ENCODE measurements at regions not wholly inside any gene's neighbourhood (a gene's known extent, or its start where the extent isn't known, plus 50 kb on each side); places are given as distances from the start of the nearest gene placed in this dataset.

DNA sequence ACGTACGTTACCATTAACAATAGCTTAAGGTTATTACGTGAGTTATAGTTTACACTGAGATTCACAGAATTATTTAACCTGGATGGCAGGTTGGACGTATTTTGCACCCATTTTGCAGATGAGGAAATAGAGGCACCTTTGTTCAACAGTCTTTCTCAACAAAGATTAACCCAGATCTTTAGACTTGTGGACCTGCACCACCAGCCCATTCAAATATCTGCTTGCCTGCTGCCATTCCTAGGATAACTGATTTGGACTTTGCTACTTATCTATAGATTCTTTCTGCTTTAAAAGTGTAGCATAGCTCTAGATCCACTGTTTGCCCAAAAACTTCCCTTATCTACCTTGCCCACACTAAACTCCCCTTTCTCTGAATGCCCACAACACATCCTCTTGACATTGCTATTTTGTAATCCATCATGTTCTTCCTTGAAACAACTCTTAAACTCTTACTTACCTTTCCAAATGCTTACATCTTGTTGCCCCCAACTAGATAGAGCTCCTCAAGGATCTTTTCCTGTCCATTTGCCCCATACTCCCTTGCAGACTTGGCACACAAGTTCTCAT lies 56.4 kb upstream of the TNFAIP3 start:
- TF ChIP-seq JUND (IDR thresholded peaks at IDR 0.05): no peak
- TF ChIP-seq, protein P1, sequence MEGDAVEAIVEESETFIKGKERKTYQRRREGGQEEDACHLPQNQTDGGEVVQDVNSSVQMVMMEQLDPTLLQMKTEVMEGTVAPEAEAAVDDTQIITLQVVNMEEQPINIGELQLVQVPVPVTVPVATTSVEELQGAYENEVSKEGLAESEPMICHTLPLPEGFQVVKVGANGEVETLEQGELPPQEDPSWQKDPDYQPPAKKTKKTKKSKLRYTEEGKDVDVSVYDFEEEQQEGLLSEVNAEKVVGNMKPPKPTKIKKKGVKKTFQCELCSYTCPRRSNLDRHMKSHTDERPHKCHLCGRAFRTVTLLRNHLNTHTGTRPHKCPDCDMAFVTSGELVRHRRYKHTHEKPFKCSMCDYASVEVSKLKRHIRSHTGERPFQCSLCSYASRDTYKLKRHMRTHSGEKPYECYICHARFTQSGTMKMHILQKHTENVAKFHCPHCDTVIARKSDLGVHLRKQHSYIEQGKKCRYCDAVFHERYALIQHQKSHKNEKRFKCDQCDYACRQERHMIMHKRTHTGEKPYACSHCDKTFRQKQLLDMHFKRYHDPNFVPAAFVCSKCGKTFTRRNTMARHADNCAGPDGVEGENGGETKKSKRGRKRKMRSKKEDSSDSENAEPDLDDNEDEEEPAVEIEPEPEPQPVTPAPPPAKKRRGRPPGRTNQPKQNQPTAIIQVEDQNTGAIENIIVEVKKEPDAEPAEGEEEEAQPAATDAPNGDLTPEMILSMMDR (IDR thresholded peaks at IDR 0.05): no peak
- no peak for TF ChIP-seq EZH2phosphoT487 (IDR thresholded peaks at IDR 0.05; ENCODE audit: borderline replicate concordance, low read depth)
- TF ChIP-seq RXRA (IDR thresholded peaks at IDR 0.05; ENCODE audit: borderline replicate concordance, low read depth): no peak
- no peak for TF ChIP-seq POLR2AphosphoS5 (IDR thresholded peaks at IDR 0.05; ENCODE audit: low read depth, low read length)
- no peak for TF ChIP-seq RFX5 (IDR thresholded peaks at IDR 0.05; ENCODE audit: low read length)
- TF ChIP-seq FOXM1 (IDR thresholded peaks at IDR 0.05; ENCODE audit: low read depth): no peak
- TF ChIP-seq, protein P2, sequence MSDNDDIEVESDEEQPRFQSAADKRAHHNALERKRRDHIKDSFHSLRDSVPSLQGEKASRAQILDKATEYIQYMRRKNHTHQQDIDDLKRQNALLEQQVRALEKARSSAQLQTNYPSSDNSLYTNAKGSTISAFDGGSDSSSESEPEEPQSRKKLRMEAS (IDR thresholded peaks at IDR 0.05; ENCODE audit: low read depth): no peak
- TF ChIP-seq, protein P3, sequence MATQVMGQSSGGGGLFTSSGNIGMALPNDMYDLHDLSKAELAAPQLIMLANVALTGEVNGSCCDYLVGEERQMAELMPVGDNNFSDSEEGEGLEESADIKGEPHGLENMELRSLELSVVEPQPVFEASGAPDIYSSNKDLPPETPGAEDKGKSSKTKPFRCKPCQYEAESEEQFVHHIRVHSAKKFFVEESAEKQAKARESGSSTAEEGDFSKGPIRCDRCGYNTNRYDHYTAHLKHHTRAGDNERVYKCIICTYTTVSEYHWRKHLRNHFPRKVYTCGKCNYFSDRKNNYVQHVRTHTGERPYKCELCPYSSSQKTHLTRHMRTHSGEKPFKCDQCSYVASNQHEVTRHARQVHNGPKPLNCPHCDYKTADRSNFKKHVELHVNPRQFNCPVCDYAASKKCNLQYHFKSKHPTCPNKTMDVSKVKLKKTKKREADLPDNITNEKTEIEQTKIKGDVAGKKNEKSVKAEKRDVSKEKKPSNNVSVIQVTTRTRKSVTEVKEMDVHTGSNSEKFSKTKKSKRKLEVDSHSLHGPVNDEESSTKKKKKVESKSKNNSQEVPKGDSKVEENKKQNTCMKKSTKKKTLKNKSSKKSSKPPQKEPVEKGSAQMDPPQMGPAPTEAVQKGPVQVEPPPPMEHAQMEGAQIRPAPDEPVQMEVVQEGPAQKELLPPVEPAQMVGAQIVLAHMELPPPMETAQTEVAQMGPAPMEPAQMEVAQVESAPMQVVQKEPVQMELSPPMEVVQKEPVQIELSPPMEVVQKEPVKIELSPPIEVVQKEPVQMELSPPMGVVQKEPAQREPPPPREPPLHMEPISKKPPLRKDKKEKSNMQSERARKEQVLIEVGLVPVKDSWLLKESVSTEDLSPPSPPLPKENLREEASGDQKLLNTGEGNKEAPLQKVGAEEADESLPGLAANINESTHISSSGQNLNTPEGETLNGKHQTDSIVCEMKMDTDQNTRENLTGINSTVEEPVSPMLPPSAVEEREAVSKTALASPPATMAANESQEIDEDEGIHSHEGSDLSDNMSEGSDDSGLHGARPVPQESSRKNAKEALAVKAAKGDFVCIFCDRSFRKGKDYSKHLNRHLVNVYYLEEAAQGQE (IDR thresholded peaks at IDR 0.05; ENCODE audit: low read depth, low read length): no peak
- no peak for TF ChIP-seq MEF2A (IDR thresholded peaks at IDR 0.05; ENCODE audit: borderline replicate concordance, low read depth)
- no peak for TF ChIP-seq ELF1 (IDR thresholded peaks at IDR 0.05)
- TF ChIP-seq EP300 (IDR thresholded peaks at IDR 0.05; ENCODE audit: borderline replicate concordance in 1 of 2, low read depth in 1 of 2, low read length in 1 of 2): no peak
- no peak for TF ChIP-seq TAF1 (IDR thresholded peaks at IDR 0.05; ENCODE audit: borderline replicate concordance, low read depth, low read length)

Data from SK-N-SH (cell line).